Activated gamma-delta T cell treated with anti-CD3 and anti-CD28 coated beads, Interleukin-2, amount 50 U/mL, for 16 hours (primary cell): ENCODE measurements at regions not wholly inside any gene's neighbourhood (a gene's known extent, or its start where the extent isn't known, plus 50 kb on each side); places are given as distances from the start of the nearest gene placed in this dataset.
"Not testable (repeated sequence)": the region's sequence is repeated elsewhere in the genome, so short reads cannot be mapped to it uniquely, and the experiment has no call there.

Experiments
- DNase-seq: peaks from one replicate; pipeline ENCODE4 v3.0.0-alpha.2; 2020; ENCODE audit warnings: low read depth

GRCh38 chr10:27388761-27389399 is 115.2 kb upstream of the RAB18 start:
- no peak for DNase-seq

- DNase-seq: no peak
These were observed 120.2 kb upstream of the RAB18 start for GRCh38 chr10:27383595-27384542.

GRCh38 chr10:27382176-27382575 is 121.9 kb upstream of the RAB18 start:
- no peak for DNase-seq

DNA sequence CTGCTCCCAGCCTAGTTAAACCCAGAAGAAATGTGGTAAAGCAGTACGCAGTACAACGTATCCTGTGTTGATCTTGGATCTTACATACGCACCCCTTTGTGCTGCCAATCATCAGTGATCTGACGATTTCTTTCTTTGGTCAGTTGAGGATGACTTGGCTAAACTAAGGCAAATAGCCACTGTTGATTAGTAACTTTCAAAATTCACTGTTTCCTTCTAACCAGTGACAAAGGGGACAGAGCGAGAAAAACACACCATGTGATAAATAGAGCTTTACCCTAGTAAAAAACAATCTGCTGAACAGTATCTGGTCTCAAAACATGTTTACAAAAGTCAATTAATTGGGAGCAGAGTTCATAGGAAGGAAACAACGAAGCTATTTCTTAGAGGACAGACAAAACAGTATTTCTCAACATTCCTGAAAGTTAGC is 123.2 kb upstream of the RAB18 start:
- no peak for DNase-seq

GRCh38 chr10:27379041-27379440 is 125.1 kb upstream of the RAB18 start:
- not testable (repeated sequence) for DNase-seq

- DNase-seq: no peak
These were observed 130.4 kb upstream of the RAB18 start for GRCh38 chr10:27373566-27374160.

GRCh38 chr10:27372095-27372494 is 131.5 kb upstream of the ACBD5 start:
- DNase-seq: no peak

DNA sequence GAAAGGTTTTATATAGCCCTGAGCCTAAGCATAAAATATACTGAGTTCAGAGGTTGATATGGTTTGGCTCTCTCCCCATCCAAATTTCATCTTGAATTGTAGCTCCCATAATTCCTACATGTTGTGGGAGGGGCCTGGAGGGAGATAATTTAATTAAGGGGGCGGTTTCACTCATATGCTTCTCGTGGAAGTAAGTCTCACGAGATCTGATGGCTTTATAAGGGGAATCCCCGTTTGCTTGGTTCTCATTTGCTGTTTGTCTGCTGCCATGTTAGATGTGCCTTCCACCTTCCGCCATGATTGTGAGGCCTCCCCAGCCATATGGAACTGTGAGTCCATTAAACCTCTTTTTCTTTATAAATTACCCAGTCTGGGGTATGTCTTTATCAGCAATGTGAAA is 130.8 kb upstream of the ACBD5 start:
- DNase-seq: not testable (repeated sequence)

GRCh38 chr10:27369880-27370279 is 129.3 kb upstream of the ACBD5 start:
- no peak for DNase-seq

GRCh38 chr10:27368706-27369105 is 128.1 kb upstream of the ACBD5 start:
- no peak for DNase-seq

GRCh38 chr10:27366769-27367168 is 126.2 kb upstream of the ACBD5 start:
- DNase-seq: no peak

DNA sequence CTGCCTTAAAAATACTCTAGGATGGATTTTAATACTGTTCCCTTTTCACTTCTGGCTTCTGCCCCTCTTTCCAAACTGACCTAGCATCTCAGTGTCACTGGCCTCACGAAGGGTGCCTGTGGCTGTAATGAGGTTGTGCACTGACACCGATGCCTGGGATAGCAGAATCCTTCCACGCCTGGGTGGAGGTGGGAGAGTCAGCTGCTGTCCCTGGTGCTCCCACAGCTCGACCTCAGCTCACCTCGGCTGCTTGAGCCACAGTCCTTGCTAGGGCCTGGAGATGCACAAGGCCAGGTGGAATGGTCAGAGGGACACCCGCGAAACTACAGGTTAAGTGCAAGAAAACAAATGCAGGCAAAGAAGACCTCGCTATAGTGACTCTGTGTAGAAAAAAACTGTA is 123.4 kb upstream of the ACBD5 start:
- no peak for DNase-seq

DNA sequence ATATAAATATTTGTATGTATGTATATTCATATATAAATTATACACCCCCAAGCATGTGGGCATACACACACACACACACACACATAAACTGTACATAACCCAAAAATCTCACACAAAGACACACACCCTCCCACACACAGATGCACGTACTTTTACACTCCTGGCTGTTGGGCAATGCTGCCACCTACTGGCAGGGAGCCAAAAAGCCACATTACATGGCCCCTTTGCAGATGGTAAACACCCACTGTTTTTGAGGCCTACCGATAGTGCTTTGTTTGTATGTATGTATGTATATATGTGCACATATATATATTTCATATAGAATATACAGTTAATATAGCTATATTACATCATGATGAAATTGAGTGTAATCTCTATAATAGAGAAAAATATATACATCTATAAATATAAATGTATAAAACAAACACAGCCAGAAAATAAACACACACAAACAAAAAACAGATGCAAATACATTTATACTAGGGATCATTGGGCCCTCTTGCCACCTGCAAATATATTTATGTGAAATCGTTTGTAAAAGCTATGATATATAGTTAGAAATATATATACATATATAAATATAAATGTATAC is 120.1 kb upstream of the ACBD5 start:
- peak; percentile 74 for DNase-seq

GRCh38 chr10:27359792-27360355 is 119.3 kb upstream of the ACBD5 start:
- DNase-seq: no peak

- no peak for DNase-seq
These were observed 116.1 kb upstream of the ACBD5 start for GRCh38 chr10:27356738-27357137.

DNA sequence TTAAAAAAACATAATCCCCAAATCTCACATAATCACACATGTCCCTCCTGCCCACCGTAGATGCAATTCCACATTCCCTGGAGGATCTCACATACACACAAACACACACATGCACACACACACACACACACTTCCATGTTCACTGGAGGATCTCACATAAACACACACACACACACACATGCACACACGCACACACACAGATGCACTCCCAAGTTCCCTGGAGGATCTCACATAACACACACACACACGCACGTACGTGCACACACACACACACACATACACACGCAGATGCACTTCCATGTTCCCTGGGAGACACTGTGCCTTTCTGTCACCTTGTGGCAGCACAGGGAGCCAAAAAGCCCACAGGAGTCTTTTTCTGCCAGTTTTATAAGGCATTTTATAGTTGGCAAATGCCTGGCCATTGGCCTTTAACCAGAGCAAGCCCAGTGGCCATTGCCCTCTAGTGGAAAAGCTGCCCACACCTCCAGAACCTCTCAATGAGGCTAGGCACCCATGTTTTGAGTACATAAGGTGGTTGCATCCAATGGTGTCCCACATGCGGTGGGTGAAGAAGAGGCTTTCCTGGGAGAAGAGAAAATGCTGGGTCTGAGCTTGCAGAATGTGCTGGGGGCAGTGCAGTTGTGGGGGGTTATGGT is 115.4 kb upstream of the ACBD5 start:
- DNase-seq: no peak

DNA sequence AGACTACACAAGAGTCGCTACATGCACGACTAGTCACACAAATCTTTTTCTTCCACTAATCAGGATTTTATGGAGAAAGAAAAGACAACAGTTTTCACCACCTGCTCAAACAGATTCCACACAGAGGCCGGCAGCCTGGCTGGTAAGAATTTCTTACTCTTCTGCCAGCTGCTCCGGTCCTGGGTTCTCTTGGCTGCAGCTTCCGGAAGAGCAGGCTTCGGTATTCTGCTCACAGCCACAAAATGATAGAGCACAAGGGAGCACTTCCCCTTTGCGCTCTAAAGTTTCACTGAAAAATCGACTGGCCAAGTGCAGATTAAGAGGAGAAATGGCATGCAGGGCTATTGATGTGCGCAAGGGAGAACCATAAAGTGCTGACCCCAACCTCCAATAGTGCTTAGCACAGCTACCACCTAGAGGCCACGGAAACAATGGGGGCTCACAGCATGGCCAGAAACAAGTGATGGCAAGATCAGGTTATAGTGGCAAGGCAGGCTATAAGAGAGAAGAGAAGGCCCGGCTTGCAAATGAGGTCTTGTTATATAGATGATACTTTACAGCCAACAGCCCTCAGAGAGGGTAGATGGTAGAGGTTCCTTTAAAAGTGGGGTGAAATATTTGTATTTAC is 114.2 kb upstream of the ACBD5 start:
- DNase-seq: not testable (repeated sequence)

DNA sequence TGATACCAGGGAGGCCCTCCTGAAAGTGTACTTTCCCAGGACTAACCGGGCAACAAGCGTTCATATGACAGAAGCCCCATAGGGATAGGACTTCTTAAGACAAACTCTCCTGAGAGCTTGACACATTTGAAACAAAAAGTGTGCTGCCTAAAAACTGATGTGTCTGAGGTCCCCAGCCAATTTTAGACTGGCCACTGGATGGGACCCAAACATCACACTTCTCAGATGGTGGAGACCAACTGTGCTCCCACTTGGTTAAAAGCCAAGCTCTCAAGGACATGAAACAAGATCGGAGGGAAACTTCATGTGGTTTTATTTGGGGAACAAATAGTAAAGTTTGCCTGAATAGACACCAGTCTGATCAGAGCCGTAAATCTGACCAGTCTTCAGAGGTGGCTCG is 113.5 kb upstream of the ACBD5 start:
- DNase-seq: not testable (repeated sequence)

DNA sequence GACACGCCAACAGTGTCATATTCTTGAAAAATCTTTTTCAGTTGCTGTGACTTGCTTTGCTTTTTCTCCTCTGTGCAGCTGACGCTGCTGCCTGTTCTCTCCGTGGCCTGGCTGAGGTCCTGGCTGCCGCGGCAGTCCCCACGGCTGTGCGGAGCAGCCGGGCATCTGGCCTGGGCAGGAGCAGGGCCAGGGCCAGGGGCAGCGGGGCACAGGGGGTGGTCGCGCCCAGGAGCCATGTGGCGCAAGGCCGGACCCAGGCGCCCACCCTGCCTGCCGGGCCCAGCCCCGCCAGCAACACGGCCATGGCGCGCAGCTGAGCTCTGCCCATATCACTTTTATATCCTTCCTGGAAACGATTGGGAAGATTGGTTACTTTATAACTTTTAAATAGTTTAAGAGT is 109.4 kb upstream of the ACBD5 start:
- no peak for DNase-seq

GRCh38 chr10:27347827-27348207 is 107.2 kb upstream of the ACBD5 start:
- not testable (repeated sequence) for DNase-seq

DNA sequence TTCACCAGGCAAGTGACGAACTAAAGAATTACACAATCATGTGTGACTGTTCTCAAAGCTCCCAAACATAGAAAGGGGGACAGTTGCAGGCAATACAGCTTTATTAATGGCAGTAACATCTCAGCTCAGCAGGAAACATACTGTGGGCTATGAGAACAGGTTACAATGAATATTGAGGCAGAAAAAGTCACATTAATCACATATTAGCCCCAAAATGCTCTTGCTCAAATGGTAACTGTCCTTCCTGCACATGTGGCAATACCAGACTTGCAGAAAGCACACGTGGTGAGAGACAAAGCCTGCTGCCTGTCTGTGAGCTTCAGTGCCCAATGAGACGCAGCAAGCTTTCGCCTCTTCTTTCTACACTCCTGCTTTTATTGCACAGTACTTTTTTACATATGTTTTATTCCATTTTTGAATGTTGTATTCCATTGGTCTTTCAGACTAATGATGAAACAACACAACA is 104.9 kb upstream of the ACBD5 start:
- no peak for DNase-seq
